Neural cell (in vitro differentiated cells): ENCODE measurements at regions not wholly inside any gene's neighbourhood (a gene's known extent, or its start where the extent isn't known, plus 50 kb on each side); places are given as distances from the start of the nearest gene placed in this dataset.

Experiments
- H2AFZ ChIP-seq: fragments of 200-600, 300-800 bp; sonication (generic), shearing (Covaris generic); 2 replicates; pipeline ENCODE4 v1.6.0; 2014; ENCODE audit warnings: low read depth, mild to moderate bottlenecking, antibody characterized with exemption, low read length, moderate library complexity
- H3F3A ChIP-seq: fragments of 200-600 bp; shearing (Covaris generic); 2 replicates; pipeline ENCODE4 v1.6.1; 2016; ENCODE audit warnings: mild to moderate bottlenecking, moderate library complexity, mixed read lengths, antibody characterized with exemption, low read length; ENCODE audit not compliant: insufficient read depth, poor library complexity, severe bottlenecking
- H3K27ac ChIP-seq: fragments of 200-600, 300-800 bp; sonication (generic), shearing (Covaris generic); 2 replicates; pipeline ENCODE4 v1.5.1; 2014; ENCODE audit warnings: mild to moderate bottlenecking, low read length, moderate library complexity
- H3K27me3 ChIP-seq: fragments of 300-800, 200-600 bp; sonication (generic), shearing (Covaris generic); 2 replicates; pipeline ENCODE4 v1.6.0; 2014; ENCODE audit warnings: mild to moderate bottlenecking, low read depth, low read length, moderate library complexity; ENCODE audit not compliant: insufficient read depth
- H3K36me3 ChIP-seq: fragments of 300-800, 200-600 bp; sonication (generic), shearing (Covaris generic); 2 replicates; pipeline ENCODE4 v1.5.1; 2014; ENCODE audit warnings: mild to moderate bottlenecking, antibody characterized with exemption, low read length, moderate library complexity; ENCODE audit not compliant: insufficient read depth
- H3K4me2 ChIP-seq: fragments of 300-800, 200-600 bp; sonication (generic), shearing (Covaris generic); 2 replicates; pipeline ENCODE4 v1.6.0; 2014; ENCODE audit warnings: mild to moderate bottlenecking, low read length
- H3K4me3 ChIP-seq: fragments of 300-800, 200-600 bp; sonication (generic), shearing (Covaris generic); 2 replicates; pipeline ENCODE4 v1.5.1; 2014; ENCODE audit warnings: mild to moderate bottlenecking, low read length, moderate library complexity
- H3K79me2 ChIP-seq: fragments of 200-600 bp; shearing (Covaris generic); replicated peaks from 2 replicates; pipeline ENCODE4 v1.6.0; 2014; ENCODE audit warnings: mild to moderate bottlenecking, low read length, moderate library complexity; ENCODE audit not compliant: insufficient read depth
- H3K9ac ChIP-seq: fragments of 300-800, 200-600 bp; sonication (generic), shearing (Covaris generic); 2 replicates; pipeline ENCODE4 v1.6.1; 2016; ENCODE audit warnings: mild to moderate bottlenecking, low read length, mixed read lengths
- H3K9me2 ChIP-seq: fragments of 200-600 bp; shearing (Covaris generic); 2 replicates; pipeline ENCODE4 v1.6.1; 2016; ENCODE audit warnings: mild to moderate bottlenecking, low read length, mixed read lengths; ENCODE audit not compliant: insufficient read depth
- H3K9me3 ChIP-seq: fragments of 200-600, 300-800 bp; sonication (generic), shearing (Covaris generic); 2 replicates; pipeline ENCODE4 v1.6.1; 2016; ENCODE audit warnings: mild to moderate bottlenecking, mixed run types, low read length, moderate library complexity, mixed read lengths
- H4K20me1 ChIP-seq: fragments of 200-600 bp; shearing (Covaris generic); 2 replicates; pipeline ENCODE4 v1.6.1; 2016; ENCODE audit warnings: mild to moderate bottlenecking, mixed run types; ENCODE audit not compliant: insufficient read depth
- EP300 ChIP-seq: fragments of 450-650 bp; conservative IDR thresholded peaks from 2 replicates; pipeline ENCODE4 v1.6.1; 2014; ENCODE audit warnings: antibody characterized with exemption, mild to moderate bottlenecking, moderate library complexity; ENCODE audit not compliant: poor library complexity, severe bottlenecking
- EZH2 ChIP-seq: fragments of 200-600, 300-800 bp; shearing (Covaris generic), sonication (generic); IDR thresholded peaks from 2 replicates; pipeline ENCODE4 v1.6.1; 2014; ENCODE audit warnings: antibody characterized with exemption, low read length, borderline replicate concordance, mild to moderate bottlenecking; ENCODE audit not compliant: insufficient read depth, poor library complexity, severe bottlenecking
- MXI1 ChIP-seq: fragments of 450-650 bp; conservative IDR thresholded peaks from 2 replicates; pipeline ENCODE4 v1.6.1; 2014; ENCODE audit warnings: antibody characterized with exemption, mild to moderate bottlenecking; ENCODE audit not compliant: poor library complexity, severe bottlenecking
- POLR2AphosphoS5 ChIP-seq: IDR thresholded peaks from 2 replicates; pipeline ENCODE4 v1.6.1; 2012
- RAD21 ChIP-seq: fragments of 450-650 bp; conservative IDR thresholded peaks from 2 replicates; pipeline ENCODE4 v1.6.1; 2014; ENCODE audit warnings: antibody characterized with exemption, mild to moderate bottlenecking, moderate library complexity
- REST ChIP-seq: IDR thresholded peaks from 2 replicates; pipeline ENCODE4 v1.6.1; 2012; ENCODE audit warnings: borderline replicate concordance
- SMC3 ChIP-seq: fragments of 450-650 bp; conservative IDR thresholded peaks from 2 replicates; pipeline ENCODE4 v1.6.1; 2014; ENCODE audit warnings: antibody characterized with exemption, mild to moderate bottlenecking, moderate library complexity; ENCODE audit not compliant: poor library complexity
- TAF1 ChIP-seq: IDR thresholded peaks from 2 replicates; pipeline ENCODE4 v1.6.1; 2012; ENCODE audit warnings: low read depth
- TF ChIP-seq, protein P1 (sequence below): fragments of 450-650 bp; IDR thresholded peaks from 2 replicates; pipeline ENCODE4 v1.5.1; 2014; ENCODE audit warnings: antibody characterized with exemption, mild to moderate bottlenecking, moderate library complexity; ENCODE audit not compliant: poor library complexity, severe bottlenecking

GRCh38 chr13:87867426-87867825, 196.3 kb downstream of the SLITRK5 start:
- Histone ChIP-seq H3K9ac (no peak overlapping the region), H4K20me1 (no peaks in the 10 kb centered on the region), H3F3A (no peaks in the 10 kb centered on the region), H2AFZ (no peak overlapping the region), H3K36me3 (no peaks in the 10 kb centered on the region), H3K4me2 (no peak overlapping the region), H3K9me2 (no peaks in the 10 kb centered on the region), H3K4me3 (no peak overlapping the region), H3K27me3 (no peaks in the 10 kb centered on the region), H3K27ac (no peak overlapping the region), H3K79me2 (no peaks in the 10 kb centered on the region), H3K9me3 (no peaks in the 10 kb centered on the region)
- no peak for TF ChIP-seq EZH2
- no peak for TF ChIP-seq RAD21
- no peak for TF ChIP-seq SMC3
- TF ChIP-seq REST: no peak
- no peak for TF ChIP-seq MXI1
- no peak for TF ChIP-seq EP300
- no peak for TF ChIP-seq TAF1
- no peak for TF ChIP-seq POLR2AphosphoS5
- TF ChIP-seq, protein P1, sequence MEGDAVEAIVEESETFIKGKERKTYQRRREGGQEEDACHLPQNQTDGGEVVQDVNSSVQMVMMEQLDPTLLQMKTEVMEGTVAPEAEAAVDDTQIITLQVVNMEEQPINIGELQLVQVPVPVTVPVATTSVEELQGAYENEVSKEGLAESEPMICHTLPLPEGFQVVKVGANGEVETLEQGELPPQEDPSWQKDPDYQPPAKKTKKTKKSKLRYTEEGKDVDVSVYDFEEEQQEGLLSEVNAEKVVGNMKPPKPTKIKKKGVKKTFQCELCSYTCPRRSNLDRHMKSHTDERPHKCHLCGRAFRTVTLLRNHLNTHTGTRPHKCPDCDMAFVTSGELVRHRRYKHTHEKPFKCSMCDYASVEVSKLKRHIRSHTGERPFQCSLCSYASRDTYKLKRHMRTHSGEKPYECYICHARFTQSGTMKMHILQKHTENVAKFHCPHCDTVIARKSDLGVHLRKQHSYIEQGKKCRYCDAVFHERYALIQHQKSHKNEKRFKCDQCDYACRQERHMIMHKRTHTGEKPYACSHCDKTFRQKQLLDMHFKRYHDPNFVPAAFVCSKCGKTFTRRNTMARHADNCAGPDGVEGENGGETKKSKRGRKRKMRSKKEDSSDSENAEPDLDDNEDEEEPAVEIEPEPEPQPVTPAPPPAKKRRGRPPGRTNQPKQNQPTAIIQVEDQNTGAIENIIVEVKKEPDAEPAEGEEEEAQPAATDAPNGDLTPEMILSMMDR: no peak

DNA sequence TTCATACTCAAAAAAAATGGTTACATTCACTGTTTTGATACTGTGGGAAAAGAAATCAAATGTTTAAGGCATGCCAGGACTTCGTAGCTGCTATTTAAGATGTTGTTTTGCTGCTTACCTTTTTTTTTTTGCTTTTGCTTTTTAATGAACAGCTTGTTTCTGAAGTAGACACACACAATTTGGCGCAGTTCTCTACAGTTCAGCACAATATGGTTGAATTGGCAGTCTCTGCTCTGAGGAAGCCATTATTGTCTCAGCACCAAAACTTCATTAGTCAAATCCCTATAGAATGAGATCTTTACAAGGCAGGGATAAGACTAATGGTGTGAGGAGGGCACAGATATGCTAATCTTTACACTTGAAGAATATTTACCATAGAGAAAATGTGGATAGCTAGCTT, 197.6 kb downstream of the SLITRK5 start:
- Histone ChIP-seq H4K20me1 (no peaks in the 10 kb centered on the region), H3F3A (no peaks in the 10 kb centered on the region), H2AFZ (no peak overlapping the region), H3K9ac (no peak overlapping the region), H3K4me2 (no peak overlapping the region), H3K9me2 (no peaks in the 10 kb centered on the region), H3K79me2 (no peaks in the 10 kb centered on the region), H3K9me3 (no peaks in the 10 kb centered on the region), H3K27ac (no peak overlapping the region), H3K27me3 (no peaks in the 10 kb centered on the region), H3K4me3 (no peak overlapping the region), H3K36me3 (no peaks in the 10 kb centered on the region)
- TF ChIP-seq EP300: no peak
- TF ChIP-seq POLR2AphosphoS5: no peak
- TF ChIP-seq, protein P1: no peak
- no peak for TF ChIP-seq EZH2
- no peak for TF ChIP-seq REST
- TF ChIP-seq SMC3: no peak
- no peak for TF ChIP-seq RAD21
- no peak for TF ChIP-seq TAF1
- TF ChIP-seq MXI1: no peak
